HCT116 (cell line): ENCODE measurements at regions not wholly inside any gene's neighbourhood (a gene's known extent, or its start where the extent isn't known, plus 50 kb on each side); places are given as distances from the start of the nearest gene placed in this dataset.

Experiments used
- ATAC-seq: fragments of 200-7000 bp; cut with Tn5 transposase; 2 replicates; pipeline ENCODE4 v1.9.1; 2020; ENCODE audit warnings: mild to moderate bottlenecking, moderate library complexity
- BruUV-seq: library from RNA; stranded (reverse); fragments of 400-500 nt; replicated peaks from 2 replicates; lab custom pipeline; 2021; lab: Mats Ljungman, UMichigan
- CTCF ChIA-PET: fragments of 300-600 bp; sonication (Branson Sonifier 250); formaldehyde crosslinking; loops from one replicate; lab custom pipeline; 2021; ENCODE audit warnings: antibody characterized with exemption; lab: Charles Lee
- POLR2A ChIA-PET: fragments of 300-600, 350-600 bp; sonication (Branson Sonifier 250); formaldehyde crosslinking; loops from one replicate; lab custom pipeline; 2021; ENCODE audit warnings: antibody characterized with exemption; lab: Charles Lee
- RAD21 ChIA-PET, 2 experiments: fragments of 300-600 bp; sonication (Branson Sonifier 250); formaldehyde crosslinking; loops; one replicate each; lab custom pipeline; 2023; ENCODE audit warnings: low total read pairs in 2 of 2; ENCODE audit not compliant: uncharacterized antibody in 2 of 2, unreplicated experiment in 2 of 2, low non-redundant PET in 1 of 2; lab: Charles Lee
- DNase-seq: peaks from one replicate; pipeline ENCODE4 v3.0.0-alpha.2; 2010; ENCODE audit warnings: low read depth, low spot score
- H2AFZ ChIP-seq: fragments of 200-600 bp; shearing (Covaris generic), sonication (generic); 2 replicates; pipeline ENCODE4 v1.6.1; 2017; ENCODE audit warnings: low read depth, mixed run types, mixed read lengths, antibody characterized with exemption, low read length; ENCODE audit not compliant: poor library complexity, severe bottlenecking
- H3K27ac ChIP-seq: 2 replicates; pipeline ENCODE4 v1.5.1; 2012; ENCODE audit warnings: low read depth, low read length
- H3K27me3 ChIP-seq: fragments of 200-600 bp; sonication (generic); 2 replicates; pipeline ENCODE4 v1.6.1; 2016; ENCODE audit warnings: mixed run types, low read length, mixed read lengths; ENCODE audit not compliant: insufficient read depth
- H3K36me3 ChIP-seq, 2 experiments: fragments of 200-500 bp in 1 of 2; fragments of 200-600 bp in 1 of 2; sonication (Bioruptor generic) in 1 of 2; sonication (generic) in 1 of 2; 2 replicates each; pipeline versions ENCODE4 v1.5.1 to v1.6.1; 2014 to 2016; ENCODE audit warnings: low read length in 2 of 2, inconsistent platforms in 1 of 2, mixed read lengths in 1 of 2, mixed run types in 1 of 2; ENCODE audit not compliant: insufficient read depth in 2 of 2, control insufficient read depth in 1 of 2
- H3K4me1 ChIP-seq, 2 experiments: fragments of 200-600 bp in 1 of 2; sonication (generic) in 1 of 2; 2 replicates each; pipeline versions ENCODE4 v1.5.1 to v1.6.1; 2012 to 2017; ENCODE audit warnings: low read length in 2 of 2, inconsistent platforms in 1 of 2, mild to moderate bottlenecking in 1 of 2, mixed read lengths in 1 of 2, mixed run types in 1 of 2, moderate library complexity in 1 of 2; ENCODE audit not compliant: insufficient read depth in 2 of 2, control insufficient read depth in 1 of 2
- H3K4me2 ChIP-seq: fragments of 200-600 bp; sonication (generic); 2 replicates; pipeline ENCODE4 v1.6.1; 2017; ENCODE audit warnings: mixed run types, low read length, mixed read lengths
- H3K4me3 ChIP-seq, 2 experiments: fragments of 200-600 bp in 1 of 2; sonication (generic) in 1 of 2; replicated peaks in 1 of 2; 2 replicates each; pipeline ENCODE4 v1.5.1; 2011 to 2016; ENCODE audit warnings: low read length in 2 of 2, control low read depth in 1 of 2, low read depth in 1 of 2, mild to moderate bottlenecking in 1 of 2, mixed read lengths in 1 of 2, mixed run types in 1 of 2
- H3K79me2 ChIP-seq: fragments of 200-600 bp; sonication (generic); 2 replicates; pipeline ENCODE4 v1.6.1; 2017; ENCODE audit warnings: mild to moderate bottlenecking, mixed run types, low read length, moderate library complexity, mixed read lengths; ENCODE audit not compliant: insufficient read depth
- H3K9ac ChIP-seq: fragments of 200-600 bp; sonication (generic); 2 replicates; pipeline ENCODE4 v1.6.1; 2016; ENCODE audit warnings: low read length, mixed read lengths
- H3K9me2 ChIP-seq: fragments of 200-600 bp; sonication (generic), shearing (Covaris generic); 2 replicates; pipeline ENCODE4 v1.6.1; 2017; ENCODE audit warnings: mixed run types, mild to moderate bottlenecking, moderate library complexity; ENCODE audit not compliant: insufficient read depth
- H3K9me3 ChIP-seq, 2 experiments: fragments of 200-500 bp in 1 of 2; fragments of 200-600 bp in 1 of 2; sonication (Bioruptor generic) in 1 of 2; sonication (generic) in 1 of 2; 2 replicates each; pipeline ENCODE4 v1.6.1; 2014 to 2017; ENCODE audit warnings: low read length in 2 of 2, mixed read lengths in 2 of 2, inconsistent platforms in 1 of 2, low read depth in 1 of 2, mild to moderate bottlenecking in 1 of 2, mixed run types in 1 of 2, moderate library complexity in 1 of 2; ENCODE audit not compliant: control insufficient read depth in 1 of 2, insufficient read depth in 1 of 2
- H4K20me1 ChIP-seq: fragments of 200-600 bp; sonication (generic), shearing (Covaris generic); 2 replicates; pipeline ENCODE4 v1.6.1; 2017; ENCODE audit warnings: mixed run types, mild to moderate bottlenecking, moderate library complexity; ENCODE audit not compliant: insufficient read depth
- ATF3 ChIP-seq: IDR thresholded peaks from 2 replicates; pipeline ENCODE4 v1.6.1; 2012
- CBX3 ChIP-seq: IDR thresholded peaks from 2 replicates; pipeline ENCODE4 v1.6.1; 2012; ENCODE audit warnings: low read depth
- CEBPB ChIP-seq: IDR thresholded peaks from 2 replicates; pipeline ENCODE4 v1.6.1; 2012; ENCODE audit warnings: low read depth
- CTCF ChIP-seq, 3 experiments: fragments of 200-600 bp in 1 of 3; sonication (generic) in 1 of 3; IDR thresholded peaks in 2 of 3; conservative IDR thresholded peaks in 1 of 3; 2 replicates each; pipeline ENCODE4 v1.5.1; 2012 to 2017; ENCODE audit warnings: low read depth in 2 of 3, low read length in 2 of 3, antibody characterized with exemption in 1 of 3, borderline replicate concordance in 1 of 3, control low read depth in 1 of 3, mild to moderate bottlenecking in 1 of 3, mixed read lengths in 1 of 3, mixed run types in 1 of 3, moderate library complexity in 1 of 3; ENCODE audit not compliant: insufficient read depth in 1 of 3
- EGR1 ChIP-seq: IDR thresholded peaks from 2 replicates; pipeline ENCODE4 v1.6.1; 2012; ENCODE audit warnings: low read depth
- EZH2phosphoT487 ChIP-seq: fragments of 200-600 bp; IDR thresholded peaks from 2 replicates; pipeline ENCODE4 v1.6.1; 2018; ENCODE audit warnings: antibody characterized with exemption, borderline replicate concordance
- FOSL1 ChIP-seq: IDR thresholded peaks from 2 replicates; pipeline ENCODE4 v1.6.1; 2012; ENCODE audit warnings: low read depth
- JUND ChIP-seq: IDR thresholded peaks from 2 replicates; pipeline ENCODE4 v1.6.1; 2012
- MAX ChIP-seq: IDR thresholded peaks from 2 replicates; pipeline ENCODE4 v1.6.1; 2012
- POLR2A ChIP-seq: IDR thresholded peaks from 2 replicates; pipeline ENCODE4 v1.7.0; 2011; ENCODE audit warnings: borderline replicate concordance; ENCODE audit not compliant: insufficient read depth, insufficient read length; ENCODE audit errors: extremely low read depth
- POLR2AphosphoS5 ChIP-seq: IDR thresholded peaks from 2 replicates; pipeline ENCODE4 v1.6.1; 2011; ENCODE audit warnings: mild to moderate bottlenecking, low read depth, low read length, moderate library complexity
- SIN3A ChIP-seq: IDR thresholded peaks from 2 replicates; pipeline ENCODE4 v1.6.1; 2012; ENCODE audit warnings: low read depth
- SRF ChIP-seq: IDR thresholded peaks from 2 replicates; pipeline ENCODE4 v1.6.1; 2012; ENCODE audit warnings: low read depth
- TCF7L2 ChIP-seq: IDR thresholded peaks from 2 replicates; pipeline ENCODE4 v1.7.0; 2011; ENCODE audit warnings: borderline replicate concordance, inconsistent platforms; ENCODE audit not compliant: insufficient read depth, insufficient read length; ENCODE audit errors: extremely low read depth
- YY1 ChIP-seq: IDR thresholded peaks from 2 replicates; pipeline ENCODE4 v1.6.1; 2011; ENCODE audit warnings: low read length, low read depth, moderate library complexity, mild to moderate bottlenecking; ENCODE audit not compliant: insufficient replicate concordance; ENCODE audit errors: extremely low read depth
- ZFX ChIP-seq: fragments of 450-650 bp; IDR thresholded peaks from 2 replicates; pipeline ENCODE4 v1.6.1; 2017
- ZNF274 ChIP-seq: fragments of 200-500 bp; sonication (Bioruptor generic); IDR thresholded peaks from 2 replicates; pipeline ENCODE4 v1.6.1; 2014; ENCODE audit warnings: mild to moderate bottlenecking, low read depth, low read length, inconsistent platforms
- intact Hi-C: fragments of 100-400 bp; cut with micrococcal nuclease; formaldehyde crosslinking; loops from 2 replicates; pipeline ENCODE4 v1.10.0; 2022

GRCh38 chr12:67774983-67775587, 126.5 kb downstream of the DYRK2 start (continued):
- TF ChIP-seq EZH2phosphoT487 = no peak
- no peak for TF ChIP-seq CBX3
- TF ChIP-seq ZFX = no peak
- TF ChIP-seq CTCF (IDR thresholded peaks at IDR 0.05 in 2 of 3, conservative IDR thresholded peaks at IDR 0.05 in 1 of 3; ENCODE audit: borderline replicate concordance in 1 of 3, insufficient read depth in 1 of 3, low read depth in 2 of 3, low read length in 2 of 3) = no peak
- TF ChIP-seq TCF7L2 = no peak

- Histone ChIP-seq H3K9ac (no peak overlapping the region), H3K79me2 (no peaks in the 10 kb centered on the region), H3K27ac (no peak overlapping the region), H3K36me3 (no peaks in the 10 kb centered on the region), H3K4me2 (no peak overlapping the region), H3K4me1 (no peaks in the 10 kb centered on the region), H3K9me3 (no peaks in the 10 kb centered on the region), H2AFZ (no peak overlapping the region), H3K9me2 (no peaks in the 10 kb centered on the region), H4K20me1 (no peaks in the 10 kb centered on the region), H3K27me3 (no peaks in the 10 kb centered on the region), H3K4me3 (no peak overlapping the region)
- BruUV-seq = no TSS peak
- intact Hi-C loops = no loop called here
- ChIA-PET POLR2A (no interaction called here), CTCF (no interaction called here), RAD21 (no interaction called here)
- no peak for ATAC-seq
- DNase-seq = no peak
- TF ChIP-seq ZFX (no peak), POLR2AphosphoS5 (no peak), MAX (no peak), EGR1 (no peak), CTCF (IDR thresholded peaks at IDR 0.05 in 2 of 3, conservative IDR thresholded peaks at IDR 0.05 in 1 of 3; ENCODE audit: borderline replicate concordance in 1 of 3, insufficient read depth in 1 of 3, low read depth in 2 of 3, low read length in 2 of 3) (no peak), ZNF274 (no peak), FOSL1 (no peak), SRF (no peak), CEBPB (no peak), SIN3A (no peak), POLR2A (no peak), YY1 (no peak), ATF3 (no peak), CBX3 (no peak), JUND (no peak)
Observed at GRCh38 chr12:67780580-67781084, 132.1 kb downstream of the DYRK2 start.
